ACC112 (cell line): ENCODE measurements at regions not wholly inside any gene's neighbourhood (a gene's known extent, or its start where the extent isn't known, plus 50 kb on each side); places are given as distances from the start of the nearest gene placed in this dataset.

Experiments used
- H2AFZ ChIP-seq: fragments of 200-600 bp; sonication (generic); one replicate; pipeline ENCODE4 v1.6.0; 2017; ENCODE audit warnings: antibody characterized with exemption, low read length; ENCODE audit not compliant: unreplicated experiment
- H3K27ac ChIP-seq: fragments of 200-600 bp; sonication (generic); 2 replicates; pipeline ENCODE4 v1.5.1; 2014; ENCODE audit warnings: low read depth, mild to moderate bottlenecking, antibody characterized with exemption, low read length, moderate library complexity
- H3K27me3 ChIP-seq: fragments of 200-600 bp; sonication (generic); 2 replicates; pipeline ENCODE4 v1.6.1; 2014; ENCODE audit warnings: mild to moderate bottlenecking, antibody characterized with exemption, low read length, moderate library complexity, mixed read lengths; ENCODE audit not compliant: insufficient read depth
- H3K36me3 ChIP-seq: fragments of 200-600 bp; sonication (generic); 2 replicates; pipeline ENCODE4 v1.6.1; 2016; ENCODE audit warnings: mild to moderate bottlenecking, antibody characterized with exemption, low read length, moderate library complexity, mixed read lengths; ENCODE audit not compliant: insufficient read depth
- H3K4me1 ChIP-seq: fragments of 200-600 bp; sonication (generic); one replicate; pipeline ENCODE4 v1.6.1; 2016; ENCODE audit warnings: low read length, mixed read lengths; ENCODE audit not compliant: insufficient read depth, unreplicated experiment, control insufficient read depth
- H3K4me3 ChIP-seq: fragments of 200-600 bp; sonication (generic); 2 replicates; pipeline ENCODE4 v1.5.1; 2014; ENCODE audit warnings: mild to moderate bottlenecking, low read depth, low read length
- H3K79me2 ChIP-seq: fragments of 200-600 bp; sonication (generic); one replicate; pipeline ENCODE4 v1.6.0; 2016; ENCODE audit warnings: low read length; ENCODE audit not compliant: control insufficient read depth, unreplicated experiment, insufficient read depth

DNA sequence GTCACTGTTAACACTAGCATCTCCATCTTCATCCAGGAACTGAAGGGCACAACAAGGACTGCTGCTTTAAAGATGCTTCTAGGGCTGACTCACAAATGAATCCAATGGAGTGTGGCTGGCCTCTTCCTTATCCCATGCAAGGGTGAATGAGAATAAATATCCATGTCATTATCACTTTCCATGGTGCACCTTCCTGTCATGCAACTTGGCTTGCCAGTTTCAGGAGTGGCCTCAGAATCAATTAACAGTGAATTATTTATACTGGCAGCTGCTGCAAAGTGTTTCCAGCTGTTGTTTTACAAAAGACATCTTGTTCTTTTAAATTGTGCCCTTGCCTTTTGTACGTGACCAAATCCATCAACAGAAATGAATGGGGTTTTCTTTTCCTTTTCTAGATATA lies 499.3 kb upstream of the TMEM132C start:
- Histone ChIP-seq H3K36me3 (no peaks in the 10 kb centered on the region), H3K4me1 (no peaks in the 10 kb centered on the region), H3K79me2 (no peaks in the 10 kb centered on the region), H2AFZ (no peak overlapping the region), H3K27me3 (no peaks in the 10 kb centered on the region), H3K27ac (no peak overlapping the region), H3K4me3 (no peak overlapping the region)

DNA sequence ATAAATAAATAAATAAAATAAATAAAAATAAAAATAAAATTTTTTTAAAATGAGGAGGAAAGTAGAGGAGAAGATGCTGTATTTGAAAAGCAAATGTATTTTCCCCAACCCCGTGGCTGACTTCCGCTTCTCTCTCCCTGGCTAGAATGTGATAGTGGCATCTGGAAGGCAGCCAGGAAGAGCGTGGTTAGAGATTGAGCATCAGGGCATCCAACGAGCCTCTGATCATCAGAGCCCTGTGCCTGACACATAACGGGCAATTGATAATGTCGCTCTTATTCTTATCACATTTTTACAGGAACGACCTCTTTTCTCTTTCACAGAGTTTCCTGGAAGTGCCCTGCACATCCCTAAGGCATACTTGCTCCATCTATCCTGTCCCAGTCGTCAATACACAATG lies 496.9 kb upstream of the TMEM132C start:
- Histone ChIP-seq H3K36me3 (no peaks in the 10 kb centered on the region), H3K4me3 (no peak overlapping the region), H3K27ac (no peak overlapping the region), H3K27me3 (no peaks in the 10 kb centered on the region), H3K4me1 (no peaks in the 10 kb centered on the region), H2AFZ (no peak overlapping the region), H3K79me2 (no peaks in the 10 kb centered on the region)

DNA sequence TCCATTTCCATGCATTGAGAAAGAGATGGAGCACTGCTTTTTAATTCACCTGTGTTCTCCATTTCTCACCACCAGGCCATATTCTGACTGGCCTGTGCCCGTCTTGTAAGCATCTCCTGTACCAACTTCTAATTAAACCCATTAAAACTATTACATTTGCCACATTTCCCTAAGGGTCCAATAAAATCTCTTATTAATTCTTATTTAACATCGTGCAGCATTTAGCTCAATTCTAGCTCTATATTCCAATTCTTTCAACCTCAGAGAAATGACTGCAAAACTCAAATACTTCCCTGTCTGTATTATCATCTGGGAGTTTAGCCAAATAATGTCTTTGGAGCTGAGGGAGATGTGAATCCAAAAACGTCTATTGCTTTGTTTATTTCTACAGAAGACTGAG lies 495.4 kb upstream of the TMEM132C start:
- Histone ChIP-seq H2AFZ (no peak overlapping the region), H3K4me3 (no peak overlapping the region), H3K4me1 (no peaks in the 10 kb centered on the region), H3K36me3 (no peaks in the 10 kb centered on the region), H3K27ac (no peak overlapping the region), H3K79me2 (no peaks in the 10 kb centered on the region), H3K27me3 (no peaks in the 10 kb centered on the region)

DNA sequence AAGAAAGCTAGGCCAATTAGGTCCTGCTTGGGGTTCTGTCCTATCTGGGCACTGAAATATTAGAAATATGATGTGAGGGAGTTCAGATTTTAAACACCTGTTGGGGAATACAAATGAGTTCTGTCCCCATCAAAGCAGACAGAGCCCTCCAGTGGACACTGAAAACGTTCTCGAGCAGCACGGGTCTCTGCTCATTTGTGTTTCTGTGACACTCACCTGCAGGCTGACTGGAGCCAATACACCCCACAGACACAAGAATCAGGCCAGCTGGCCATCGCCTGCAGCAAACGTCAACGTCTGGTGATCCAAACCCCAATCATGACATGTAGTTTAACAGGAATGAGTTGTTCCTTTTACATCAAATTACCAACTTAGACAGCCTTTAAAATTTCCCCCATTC lies 493.4 kb upstream of the TMEM132C start:
- Histone ChIP-seq H3K27me3 (no peaks in the 10 kb centered on the region), H2AFZ (no peak overlapping the region), H3K4me1 (no peaks in the 10 kb centered on the region), H3K4me3 (no peak overlapping the region), H3K27ac (no peak overlapping the region), H3K36me3 (no peaks in the 10 kb centered on the region), H3K79me2 (no peaks in the 10 kb centered on the region)

- Histone ChIP-seq H3K79me2 (no peaks in the 10 kb centered on the region), H3K4me1 (no peaks in the 10 kb centered on the region), H3K27ac (no peak overlapping the region), H3K36me3 (no peaks in the 10 kb centered on the region), H3K4me3 (no peak overlapping the region), H2AFZ (no peak overlapping the region), H3K27me3 (no peaks in the 10 kb centered on the region)
Observed at GRCh38 chr12:127774828-127775227, 492.1 kb upstream of the TMEM132C start.

- Histone ChIP-seq H3K27me3 (no peaks in the 10 kb centered on the region), H3K4me3 (no peak overlapping the region), H3K4me1 (no peaks in the 10 kb centered on the region), H2AFZ (no peak overlapping the region), H3K79me2 (no peaks in the 10 kb centered on the region), H3K27ac (no peak overlapping the region), H3K36me3 (no peaks in the 10 kb centered on the region)
Observed at GRCh38 chr12:127779301-127780045, 487.5 kb upstream of the TMEM132C start.

- H3K27ac ChIP-seq = no peak overlapping the region
- no peaks in the 10 kb centered on the region for H3K27me3 ChIP-seq
- H3K79me2 ChIP-seq = no peaks in the 10 kb centered on the region
- H2AFZ ChIP-seq = no peak overlapping the region
- H3K36me3 ChIP-seq = no peaks in the 10 kb centered on the region
- H3K4me1 ChIP-seq = no peaks in the 10 kb centered on the region
- no peak overlapping the region for H3K4me3 ChIP-seq
Observed at GRCh38 chr12:127780881-127781280, 486.1 kb upstream of the TMEM132C start.

- Histone ChIP-seq H2AFZ (no peak overlapping the region), H3K36me3 (no peaks in the 10 kb centered on the region), H3K4me1 (no peaks in the 10 kb centered on the region), H3K27ac (no peak overlapping the region), H3K79me2 (no peaks in the 10 kb centered on the region), H3K27me3 (no peaks in the 10 kb centered on the region), H3K4me3 (no peak overlapping the region)
Observed at GRCh38 chr12:127781336-127781735, 485.6 kb upstream of the TMEM132C start.

- Histone ChIP-seq H3K4me3 (no peak overlapping the region), H2AFZ (no peak overlapping the region), H3K36me3 (no peaks in the 10 kb centered on the region), H3K4me1 (no peaks in the 10 kb centered on the region), H3K79me2 (no peaks in the 10 kb centered on the region), H3K27ac (no peak overlapping the region), H3K27me3 (no peaks in the 10 kb centered on the region)
Observed at GRCh38 chr12:127785540-127785939, 481.4 kb upstream of the TMEM132C start.

DNA sequence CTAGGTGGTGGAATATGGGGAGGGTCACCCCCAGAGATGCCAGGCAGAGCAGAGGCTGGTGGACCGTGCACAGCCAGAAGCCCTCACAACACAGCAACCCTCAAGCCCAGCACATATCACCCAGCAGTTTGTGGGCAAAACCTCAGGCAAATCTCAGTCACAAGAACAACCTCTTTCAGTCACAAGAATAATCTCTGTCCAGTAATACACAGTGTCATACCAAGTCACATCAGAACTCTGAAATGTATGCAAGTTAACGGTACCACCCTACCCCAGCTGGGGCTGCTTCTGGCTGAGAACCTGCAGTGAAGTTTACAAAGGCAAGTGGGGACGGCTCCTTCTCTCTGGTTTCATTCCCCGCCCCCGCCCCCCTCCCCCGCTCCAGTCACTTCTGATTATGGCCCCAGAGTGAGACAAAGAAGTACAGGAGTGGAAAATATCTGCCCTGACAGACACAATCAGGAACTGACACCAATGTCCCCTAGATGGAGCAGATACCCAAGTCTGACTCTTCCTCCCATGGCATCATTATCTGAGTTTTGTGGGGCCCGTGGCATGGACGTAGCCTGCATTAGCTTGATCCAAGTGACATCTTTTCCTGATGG lies 480.9 kb upstream of the TMEM132C start:
- H3K4me3 ChIP-seq = no peak overlapping the region
- no peak overlapping the region for H2AFZ ChIP-seq
- no peaks in the 10 kb centered on the region for H3K27me3 ChIP-seq
- H3K4me1 ChIP-seq = no peaks in the 10 kb centered on the region
- H3K79me2 ChIP-seq = no peaks in the 10 kb centered on the region
- H3K27ac ChIP-seq = no peak overlapping the region
- no peaks in the 10 kb centered on the region for H3K36me3 ChIP-seq

DNA sequence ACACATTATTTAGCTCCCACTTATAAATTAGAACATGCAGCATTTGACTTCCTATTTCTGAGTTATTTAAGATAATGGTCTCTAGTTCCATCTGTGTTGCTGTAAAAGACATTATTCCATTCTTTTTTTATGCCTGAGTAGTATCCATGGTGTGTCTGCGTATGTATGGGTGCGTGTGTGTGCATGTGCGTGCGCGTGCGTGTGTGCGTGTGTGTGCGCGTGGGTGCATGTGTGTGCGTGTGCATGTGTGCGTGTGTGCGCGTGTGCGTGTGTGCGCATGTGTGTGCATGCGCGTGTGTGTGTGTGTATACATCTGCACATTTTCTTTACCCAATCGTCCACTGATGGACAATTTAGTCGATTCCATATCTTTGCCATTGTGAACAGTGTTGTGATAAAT lies 479.4 kb upstream of the TMEM132C start:
- no peaks in the 10 kb centered on the region for H3K27me3 ChIP-seq
- H3K79me2 ChIP-seq = no peaks in the 10 kb centered on the region
- H3K36me3 ChIP-seq = no peaks in the 10 kb centered on the region
- H3K27ac ChIP-seq = no peak overlapping the region
- no peak overlapping the region for H3K4me3 ChIP-seq
- H3K4me1 ChIP-seq = no peaks in the 10 kb centered on the region
- no peak overlapping the region for H2AFZ ChIP-seq
